C4-2B (cell line): ENCODE measurements at regions not wholly inside any gene's neighbourhood (a gene's known extent, or its start where the extent isn't known, plus 50 kb on each side); places are given as distances from the start of the nearest gene placed in this dataset.

Source experiments
- H3K27ac ChIP-seq: fragments of 450-650 bp; 2 replicates; pipeline ENCODE4 v1.5.1; 2017
- ZFX ChIP-seq: fragments of 450-650 bp; IDR thresholded peaks from 2 replicates; pipeline ENCODE4 v1.6.1; 2017
- TF ChIP-seq, protein P1 (sequence below): fragments of 450-650 bp; conservative IDR thresholded peaks from 2 replicates; pipeline ENCODE4 v1.5.1; 2017; ENCODE audit warnings: mild to moderate bottlenecking

DNA sequence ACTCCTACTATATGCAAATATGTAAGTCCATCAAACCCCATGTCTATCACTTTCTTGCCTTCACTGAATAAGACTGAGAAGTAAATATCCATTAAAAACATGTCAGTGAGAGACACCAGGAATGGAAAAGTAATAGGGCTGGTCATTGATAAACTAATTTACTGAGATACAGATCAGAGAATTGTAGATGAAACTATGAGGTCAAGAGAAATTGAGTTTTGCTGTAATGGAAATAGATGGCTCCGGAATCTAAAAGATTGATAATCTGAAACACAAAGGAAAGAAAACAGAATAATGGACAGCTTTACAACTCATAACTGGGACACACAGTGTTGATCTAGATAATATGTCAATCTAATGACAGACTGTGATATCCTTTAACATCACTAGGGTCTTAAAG, 1018.3 kb upstream of the RAG2 start:
- H3K27ac ChIP-seq, result no peak overlapping the region
- TF ChIP-seq, protein P1, sequence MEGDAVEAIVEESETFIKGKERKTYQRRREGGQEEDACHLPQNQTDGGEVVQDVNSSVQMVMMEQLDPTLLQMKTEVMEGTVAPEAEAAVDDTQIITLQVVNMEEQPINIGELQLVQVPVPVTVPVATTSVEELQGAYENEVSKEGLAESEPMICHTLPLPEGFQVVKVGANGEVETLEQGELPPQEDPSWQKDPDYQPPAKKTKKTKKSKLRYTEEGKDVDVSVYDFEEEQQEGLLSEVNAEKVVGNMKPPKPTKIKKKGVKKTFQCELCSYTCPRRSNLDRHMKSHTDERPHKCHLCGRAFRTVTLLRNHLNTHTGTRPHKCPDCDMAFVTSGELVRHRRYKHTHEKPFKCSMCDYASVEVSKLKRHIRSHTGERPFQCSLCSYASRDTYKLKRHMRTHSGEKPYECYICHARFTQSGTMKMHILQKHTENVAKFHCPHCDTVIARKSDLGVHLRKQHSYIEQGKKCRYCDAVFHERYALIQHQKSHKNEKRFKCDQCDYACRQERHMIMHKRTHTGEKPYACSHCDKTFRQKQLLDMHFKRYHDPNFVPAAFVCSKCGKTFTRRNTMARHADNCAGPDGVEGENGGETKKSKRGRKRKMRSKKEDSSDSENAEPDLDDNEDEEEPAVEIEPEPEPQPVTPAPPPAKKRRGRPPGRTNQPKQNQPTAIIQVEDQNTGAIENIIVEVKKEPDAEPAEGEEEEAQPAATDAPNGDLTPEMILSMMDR, result no peak
- no peak for TF ChIP-seq ZFX

DNA sequence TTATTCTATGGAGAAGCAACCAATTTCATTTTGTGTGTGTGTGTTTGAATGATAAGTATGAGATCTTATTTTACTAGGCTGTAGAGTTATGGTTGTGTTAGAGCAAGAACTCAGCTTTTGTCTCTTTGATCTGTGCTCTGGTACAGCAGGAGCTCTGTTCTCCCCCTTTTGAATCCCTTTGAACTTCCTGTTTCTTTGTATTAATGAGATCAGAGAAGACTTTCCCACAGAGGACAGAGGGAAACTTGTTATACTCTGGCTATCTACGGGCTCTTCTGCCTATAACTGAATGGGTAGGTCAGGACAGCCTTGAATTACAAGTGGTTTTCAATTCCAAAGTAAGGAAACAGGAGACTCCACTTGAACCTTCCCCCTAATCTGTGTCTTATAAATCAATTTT, 1015.0 kb upstream of the RAG2 start:
- no peak for TF ChIP-seq ZFX
- TF ChIP-seq, protein P1, result no peak
- no peak overlapping the region for H3K27ac ChIP-seq

DNA sequence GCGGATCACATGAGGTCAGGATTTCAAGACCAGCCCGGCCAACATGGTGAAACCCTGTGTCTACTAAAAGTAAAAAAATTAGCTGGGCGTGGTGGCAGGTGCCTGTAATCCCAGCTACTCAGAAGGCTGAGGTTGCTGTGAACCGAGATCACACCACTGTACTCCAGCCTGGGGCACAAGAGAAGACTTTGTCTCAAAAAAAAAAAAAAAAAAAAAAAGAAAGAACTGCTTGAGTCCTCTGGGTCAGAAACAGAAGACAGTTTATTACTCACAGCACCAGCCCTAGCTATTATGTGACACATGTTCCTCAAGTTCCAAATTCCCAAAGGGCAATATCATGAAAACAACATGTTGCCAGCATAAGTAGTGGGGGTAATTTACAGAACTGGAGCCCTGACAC, 1014.1 kb upstream of the RAG2 start:
- TF ChIP-seq, protein P1, result no peak
- no peak for TF ChIP-seq ZFX

DNA sequence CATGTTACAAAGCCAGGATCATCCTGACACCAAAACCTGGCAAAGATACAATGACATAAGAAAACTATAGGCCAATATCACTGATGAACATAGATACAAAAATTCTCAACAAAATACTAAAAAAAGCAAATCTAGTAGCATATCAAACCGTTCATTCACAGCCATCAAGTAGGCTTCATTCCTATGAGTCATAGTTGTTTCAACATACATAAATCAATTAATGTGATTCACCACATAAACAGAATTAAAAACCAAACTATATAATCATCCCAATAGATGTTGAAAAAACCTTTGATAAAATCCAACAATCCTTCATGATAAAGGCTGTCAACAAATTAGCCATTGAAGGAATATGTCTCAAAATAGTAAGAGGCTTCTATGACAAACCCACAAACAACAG, 1007.2 kb upstream of the RAG2 start:
- TF ChIP-seq, protein P1, result no peak
- TF ChIP-seq ZFX, result no peak
- H3K27ac ChIP-seq, result no peak overlapping the region

More for the DNA sequence above, 1014.1 kb upstream of the RAG2 start:
- no peak overlapping the region for H3K27ac ChIP-seq

DNA sequence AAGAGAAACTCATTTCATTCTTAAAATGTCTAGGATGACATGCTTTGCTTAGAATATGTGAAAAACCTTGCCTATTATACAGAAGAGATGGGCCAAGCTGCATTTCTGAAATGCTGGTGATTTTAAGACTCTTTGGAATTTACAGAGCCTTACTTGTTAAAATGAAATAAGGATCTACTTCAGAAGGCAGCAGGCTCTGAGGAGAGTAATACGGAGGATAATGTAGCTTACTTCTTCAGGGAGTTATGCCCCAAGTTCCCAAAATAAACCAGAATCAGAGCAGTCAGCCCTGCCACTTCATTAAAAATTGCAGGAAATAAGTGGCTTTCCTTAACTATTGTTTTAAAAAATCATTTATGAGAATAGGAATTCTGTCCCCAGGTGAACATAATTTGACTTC, 1000.3 kb upstream of the RAG2 start:
- TF ChIP-seq ZFX, result no peak
- TF ChIP-seq, protein P1, result no peak
- H3K27ac ChIP-seq, result no peak overlapping the region

DNA sequence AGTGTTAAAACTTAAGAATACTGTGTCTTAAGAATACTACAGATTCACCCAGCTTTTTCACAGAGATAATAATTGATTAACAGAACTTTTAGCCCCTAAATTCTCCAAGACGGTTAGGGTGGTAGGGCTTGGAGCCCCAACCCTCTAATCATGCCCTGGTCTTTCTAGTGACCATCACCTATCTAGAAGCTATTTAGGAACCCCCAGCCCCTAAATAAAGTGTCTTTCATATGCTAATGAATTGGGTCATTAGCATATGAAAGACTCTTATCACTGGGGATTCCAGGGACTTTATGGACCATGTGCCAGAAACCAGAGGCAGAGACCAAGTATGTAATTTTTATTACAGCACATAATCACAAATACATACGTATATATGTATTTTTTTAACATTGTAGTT, 999.7 kb upstream of the RAG2 start:
- H3K27ac ChIP-seq, result no peak overlapping the region
- TF ChIP-seq, protein P1, result no peak
- TF ChIP-seq ZFX, result no peak

DNA sequence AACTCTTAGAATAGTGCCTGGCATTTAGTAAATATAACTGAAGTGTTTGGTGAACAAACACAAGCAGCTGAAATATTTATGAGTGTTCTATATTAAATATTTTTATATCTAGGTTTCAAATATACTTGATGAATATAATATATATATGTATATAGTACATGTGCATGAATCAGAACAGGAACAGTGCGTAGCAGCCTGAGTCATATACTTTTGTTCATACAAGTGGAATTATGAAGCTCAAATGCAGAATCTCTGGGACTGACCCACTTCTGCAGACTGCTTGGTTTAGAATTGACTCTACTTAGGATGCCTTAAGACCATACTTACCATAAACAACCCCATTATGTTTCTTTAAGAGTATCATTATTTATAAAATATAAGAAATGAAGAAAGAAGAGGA, 997.8 kb upstream of the RAG2 start:
- no peak overlapping the region for H3K27ac ChIP-seq
- TF ChIP-seq, protein P1, result no peak
- TF ChIP-seq ZFX, result no peak
